Spleen (tissue), 7 donors: ENCODE measurements at regions not wholly inside any gene's neighbourhood (a gene's known extent, or its start where the extent isn't known, plus 50 kb on each side); places are given as distances from the start of the nearest gene placed in this dataset.

Experiments
- CTCF ChIP-seq, 11 experiments: fragments of 200-600 bp in 7 of 11; fragments of 450-650 bp in 4 of 11; sonication (generic) in 4 of 11; IDR thresholded peaks in 8 of 11; conservative IDR thresholded peaks in 3 of 11; 1 replicate in 7 of 11; 2 replicates in 4 of 11; pipeline versions ENCODE4 v1.4.0 to v1.8.0; 2016 to 2021; ENCODE audit warnings: antibody characterized with exemption in 11 of 11, inconsistent platforms in 4 of 11, mild to moderate bottlenecking in 1 of 11
- POLR2A ChIP-seq, 3 donors: fragments of 450-650 bp; IDR thresholded peaks; one replicate each; pipeline ENCODE4 v1.5.1; 2017; ENCODE audit warnings: antibody characterized with exemption in 3 of 3, mild to moderate bottlenecking in 1 of 3
- POLR2AphosphoS5 ChIP-seq, 3 donors: sonication (generic); formaldehyde crosslinking; IDR thresholded peaks; one replicate each; pipeline ENCODE4 v1.5.1; 2017; ENCODE audit warnings: antibody characterized with exemption in 3 of 3
- donor health status: DM: no; HTN: no; CAD: no; lungs with moderate emphysema.
- donor health status: DM: no; HTN: no; CAD: no.
- donor health status: DM: no; HTN: no; CAD: no.

GRCh38 chr2:57373530-57373929, 673.1 kb upstream of the VRK2 start:
- TF ChIP-seq POLR2AphosphoS5 (IDR thresholded peaks at IDR 0.05) (no peak), CTCF (IDR thresholded peaks at IDR 0.05 in 8 of 11, conservative IDR thresholded peaks at IDR 0.05 in 3 of 11) (no peak), POLR2A (IDR thresholded peaks at IDR 0.05) (no peak)
